Ishikawa (cell line): ENCODE measurements at regions not wholly inside any gene's neighbourhood (a gene's known extent, or its start where the extent isn't known, plus 50 kb on each side); places are given as distances from the start of the nearest gene placed in this dataset.

Experiments
- CREB1 ChIP-seq: IDR thresholded peaks from 2 replicates; pipeline ENCODE4 v1.6.1; 2012; ENCODE audit warnings: low read depth
- EGR1 ChIP-seq: IDR thresholded peaks from 2 replicates; pipeline ENCODE4 v1.6.1; 2012
- FOXM1 ChIP-seq: IDR thresholded peaks from 2 replicates; pipeline ENCODE4 v1.6.1; 2012; ENCODE audit warnings: low read depth, borderline replicate concordance
- NFIC ChIP-seq: IDR thresholded peaks from 2 replicates; pipeline ENCODE4 v1.6.1; 2012
- REST ChIP-seq: IDR thresholded peaks from 2 replicates; pipeline ENCODE4 v1.6.1; 2012; ENCODE audit warnings: low read depth, mild to moderate bottlenecking
- TAF1 ChIP-seq: IDR thresholded peaks from 2 replicates; pipeline ENCODE4 v1.6.1; 2012; ENCODE audit warnings: low read depth, mild to moderate bottlenecking
- TCF12 ChIP-seq: IDR thresholded peaks from 2 replicates; pipeline ENCODE4 v1.6.1; 2012; ENCODE audit warnings: low read depth
- TEAD4 ChIP-seq: IDR thresholded peaks from 2 replicates; pipeline ENCODE4 v1.6.1; 2012
- YY1 ChIP-seq: IDR thresholded peaks from 2 replicates; pipeline ENCODE4 v1.6.1; 2012; ENCODE audit warnings: low read depth
- ZBTB7A ChIP-seq: IDR thresholded peaks from 2 replicates; pipeline ENCODE4 v1.6.1; 2012; ENCODE audit warnings: low read depth

- TF ChIP-seq REST: no peak
- TF ChIP-seq CREB1: no peak
- no peak for TF ChIP-seq NFIC
- no peak for TF ChIP-seq ZBTB7A
- no peak for TF ChIP-seq TEAD4
- no peak for TF ChIP-seq YY1
- TF ChIP-seq EGR1: no peak
- TF ChIP-seq TAF1: no peak
- no peak for TF ChIP-seq FOXM1
- TF ChIP-seq TCF12: no peak
Measured at GRCh38 chr20:19966840-19967239, 50.3 kb upstream of the NAA20 start.
